HepG2 (cell line): ENCODE measurements at regions not wholly inside any gene's neighbourhood (a gene's known extent, or its start where the extent isn't known, plus 50 kb on each side); places are given as distances from the start of the nearest gene placed in this dataset.

ENCODE experiments used
- ATAC-seq: fragments of 200-7000 bp; cut with Tn5 transposase; 3 replicates; pipeline ENCODE4 v1.9.1; 2020; ENCODE audit warnings: mild to moderate bottlenecking, moderate library complexity
- BruUV-seq: library from RNA; stranded (reverse); fragments of 400-500 nt; replicated peaks from 2 replicates; lab custom pipeline; 2021; lab: Mats Ljungman, UMichigan
- CTCF ChIA-PET: fragments of 300-600 bp; formaldehyde crosslinking; extraction: SDS; loops from one replicate; lab custom pipeline; 2021; ENCODE audit warnings: low total read pairs, inconsistent platforms, low intra/inter-chr PET ratio; lab: Yijun Ruan, JAX
- POLR2A ChIA-PET: fragments of 350-600 bp; sonication (Branson Sonifier 250); formaldehyde crosslinking; loops from one replicate; lab custom pipeline; 2020; ENCODE audit warnings: antibody characterized with exemption, inconsistent platforms; lab: Yijun Ruan, JAX
- DNase-seq: peaks from one replicate; pipeline ENCODE4 v3.0.0-alpha.2; 2015; ENCODE audit warnings: low spot score
- FAIRE-seq: peaks from 3 replicates; lab custom pipeline; 2011; peaks lifted over from hg19 to GRCh38; lab: Jason Lieb, UNC
- H2AFZ ChIP-seq: one replicate; pipeline ENCODE4 v1.6.1; 2011; ENCODE audit warnings: low read length, inconsistent platforms
- H3K27ac ChIP-seq: fragments of 300-600 bp; 3 replicates; pipeline ENCODE4 v1.8.0; 2011; ENCODE audit warnings: mixed run types, mild to moderate bottlenecking, mixed read lengths, low read length, inconsistent platforms; ENCODE audit not compliant: insufficient read depth; ENCODE audit errors: extremely low read length
- H3K27me3 ChIP-seq, 2 experiments: fragments of 200-600 bp in 1 of 2; 2 replicates in 1 of 2; 3 replicates in 1 of 2; pipeline versions ENCODE4 v1.6.0 to v1.8.0; 2011; ENCODE audit warnings: low read length in 2 of 2, mild to moderate bottlenecking in 2 of 2, moderate library complexity in 2 of 2, inconsistent platforms in 1 of 2; ENCODE audit not compliant: insufficient read depth in 2 of 2, control insufficient read depth in 1 of 2
- H3K36me3 ChIP-seq, 2 experiments: fragments of 200-600 bp in 1 of 2; replicated peaks in 1 of 2; 2 replicates in 1 of 2; 3 replicates in 1 of 2; pipeline versions ENCODE4 v1.5.1 to v1.8.0; 2011; ENCODE audit warnings: low read length in 2 of 2, inconsistent platforms in 1 of 2; ENCODE audit not compliant: insufficient read depth in 2 of 2, control insufficient read depth in 1 of 2
- H3K4me1 ChIP-seq: 2 replicates; pipeline ENCODE4 v1.5.1; 2012; ENCODE audit warnings: low read length, inconsistent platforms; ENCODE audit not compliant: insufficient read depth
- H3K4me2 ChIP-seq: 2 replicates; pipeline ENCODE4 v1.6.0; 2011; ENCODE audit warnings: low read depth, low read length, inconsistent platforms
- H3K4me3 ChIP-seq, 3 experiments: fragments of 200-600 bp in 1 of 3; sonication (generic), shearing (Covaris generic) in 1 of 3; replicated peaks in 1 of 3; 2 replicates each; pipeline ENCODE4 v1.5.1; 2011 to 2016; ENCODE audit warnings: low read length in 3 of 3, inconsistent platforms in 2 of 3, low read depth in 2 of 3, mild to moderate bottlenecking in 2 of 3, control low read depth in 1 of 3, mixed read lengths in 1 of 3; ENCODE audit not compliant: insufficient read depth in 1 of 3
- H3K79me2 ChIP-seq: one replicate; pipeline ENCODE4 v1.6.1; 2011; ENCODE audit warnings: low read length, inconsistent platforms; ENCODE audit not compliant: insufficient read depth
- H3K9ac ChIP-seq: 2 replicates; pipeline ENCODE4 v1.6.0; 2011; ENCODE audit warnings: mild to moderate bottlenecking, low read depth, low read length, inconsistent platforms; ENCODE audit not compliant: insufficient read depth
- H3K9me3 ChIP-seq: 2 replicates; pipeline ENCODE4 v1.5.1; 2012; ENCODE audit warnings: mild to moderate bottlenecking, low read length
- H4K20me1 ChIP-seq: 2 replicates; pipeline ENCODE4 v1.6.0; 2011; ENCODE audit warnings: inconsistent platforms, mild to moderate bottlenecking, low read length, moderate library complexity; ENCODE audit not compliant: insufficient read depth
- HNF4A ChIP-seq: sonication (generic); formaldehyde crosslinking; IDR thresholded peaks from 2 replicates; pipeline ENCODE4 v1.4.0; 2020; ENCODE audit warnings: missing genetic modification reagents
- ISL2 ChIP-seq: sonication (generic); formaldehyde crosslinking; IDR thresholded peaks from 2 replicates; pipeline ENCODE4 v1.5.0; 2020; ENCODE audit warnings: missing genetic modification reagents
- MTF1 ChIP-seq: sonication (generic); formaldehyde crosslinking; IDR thresholded peaks from 2 replicates; pipeline ENCODE4 v1.5.0; 2020; ENCODE audit warnings: missing genetic modification reagents
- PCBP1 ChIP-seq: fragments of 200-400 bp; formaldehyde crosslinking; IDR thresholded peaks from 2 replicates; pipeline ENCODE4 v1.6.1; 2017; ENCODE audit warnings: mild to moderate bottlenecking, low read depth, low read length, borderline replicate concordance
- XRCC5 ChIP-seq: fragments of 200-400 bp; formaldehyde crosslinking; optimal IDR thresholded peaks from 2 replicates; pipeline ENCODE3; 2017; ENCODE audit warnings: mild to moderate bottlenecking, low read length
- YEATS2 ChIP-seq: sonication (generic); formaldehyde crosslinking; IDR thresholded peaks from 2 replicates; pipeline ENCODE4 v1.4.0; 2020; ENCODE audit warnings: missing genetic modification reagents, borderline replicate concordance
- ZFP62 ChIP-seq: sonication (generic); formaldehyde crosslinking; IDR thresholded peaks from 2 replicates; pipeline ENCODE4 v1.4.0; 2020; ENCODE audit warnings: missing genetic modification reagents
- ZNF460 ChIP-seq: sonication (generic); formaldehyde crosslinking; IDR thresholded peaks from 2 replicates; pipeline ENCODE4 v1.5.1; 2020; ENCODE audit warnings: missing genetic modification reagents, mild to moderate bottlenecking, borderline replicate concordance
- ZNF709 ChIP-seq: sonication (generic); formaldehyde crosslinking; IDR thresholded peaks from 2 replicates; pipeline ENCODE4 v1.5.0; 2020; ENCODE audit warnings: mild to moderate bottlenecking, missing genetic modification reagents
- ZNF782 ChIP-seq: sonication (generic); formaldehyde crosslinking; IDR thresholded peaks from 2 replicates; pipeline ENCODE4 v1.4.0; 2020; ENCODE audit warnings: missing genetic modification reagents, mild to moderate bottlenecking, borderline replicate concordance
- ZSCAN31 ChIP-seq: sonication (generic); formaldehyde crosslinking; IDR thresholded peaks from 2 replicates; pipeline ENCODE4 v1.5.0; 2020; ENCODE audit warnings: low read depth, mild to moderate bottlenecking, missing genetic modification reagents
- WGBS: methylation state at CpG from one replicate; pipeline ENCODE4 v1.1.6; 2017; ENCODE audit warnings: low lambda C conversion rate; 5-methylcytosine and 5-hydroxymethylcytosine counted together
- in situ Hi-C: cut with HindIII; loops from 2 replicates; pipeline ENCODE4 v1.10.0; 2017; ENCODE audit warnings: low pct_unique_long_range_greater_than_20kb; ENCODE audit not compliant: extremely low pct_ligation_motif_present
- intact Hi-C: fragments of 100-400 bp; cut with micrococcal nuclease; formaldehyde crosslinking; loops from one replicate; pipeline ENCODE4 v1.10.0; 2022; ENCODE audit not compliant: unreplicated experiment
- TF ChIP-seq, protein P1 (sequence below): IDR thresholded peaks from 2 replicates; pipeline ENCODE4 v1.6.1; 2016; ENCODE audit warnings: low read depth
- TF ChIP-seq, protein P2 (sequence below), 2 experiments: sonication (generic) in 1 of 2; formaldehyde crosslinking in 1 of 2; IDR thresholded peaks; 2 replicates each; pipeline versions ENCODE4 v1.5.1 to v1.6.1; 2011 to 2020; ENCODE audit warnings: borderline replicate concordance in 1 of 2, low read depth in 1 of 2, low read length in 1 of 2, mild to moderate bottlenecking in 1 of 2, missing genetic modification reagents in 1 of 2, moderate library complexity in 1 of 2
- TF ChIP-seq, protein P3 (sequence below): IDR thresholded peaks from 2 replicates; pipeline ENCODE4 v1.6.1; 2016; ENCODE audit warnings: mild to moderate bottlenecking

DNA sequence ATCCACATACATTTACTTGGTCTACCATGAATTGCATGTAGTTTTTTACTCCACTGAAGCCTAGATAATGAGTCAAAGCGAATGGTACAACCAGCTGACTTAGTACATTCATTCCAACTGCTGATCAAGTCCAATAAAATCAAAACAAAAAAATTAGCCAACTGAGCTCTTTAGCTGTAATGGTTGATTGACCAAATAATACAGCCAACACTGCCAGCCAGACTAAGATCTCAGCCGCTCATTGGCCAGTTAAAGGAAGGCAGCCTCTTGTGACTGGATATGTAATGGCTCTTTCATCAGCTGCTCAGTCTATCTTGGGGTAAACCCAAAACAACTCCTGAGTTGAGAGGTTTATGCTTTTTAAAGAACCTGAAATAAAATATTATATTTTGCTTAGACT is 204.3 kb upstream of the RSPO3 start:
- Histone ChIP-seq H3K79me2 (no peaks in the 10 kb centered on the region), H3K4me2 (no peak overlapping the region), H3K4me1 (no peaks in the 10 kb centered on the region), H3K4me3 (no peak overlapping the region), H2AFZ (no peak overlapping the region), H3K27ac (no peak overlapping the region), H3K9me3 (no peaks in the 10 kb centered on the region), H3K9ac (no peak overlapping the region), H3K36me3 (no peaks in the 10 kb centered on the region), H3K27me3 (no peaks in the 10 kb centered on the region), H4K20me1 (no peaks in the 10 kb centered on the region)
- BruUV-seq = no TSS peak
- POLR2A ChIA-PET = no interaction called here
- intact Hi-C loops = no loop called here
- FAIRE-seq (no peak), ATAC-seq (no peak), DNase-seq (no peak)
- TF ChIP-seq HNF4A (CRISPR knock-in tag) (no peak), MTF1 (CRISPR knock-in tag) (no peak), YEATS2 (CRISPR knock-in tag) (no peak), ZNF782 (CRISPR knock-in tag) (no peak), ZNF709 (CRISPR knock-in tag) (no peak)
- TF ChIP-seq, protein P1, sequence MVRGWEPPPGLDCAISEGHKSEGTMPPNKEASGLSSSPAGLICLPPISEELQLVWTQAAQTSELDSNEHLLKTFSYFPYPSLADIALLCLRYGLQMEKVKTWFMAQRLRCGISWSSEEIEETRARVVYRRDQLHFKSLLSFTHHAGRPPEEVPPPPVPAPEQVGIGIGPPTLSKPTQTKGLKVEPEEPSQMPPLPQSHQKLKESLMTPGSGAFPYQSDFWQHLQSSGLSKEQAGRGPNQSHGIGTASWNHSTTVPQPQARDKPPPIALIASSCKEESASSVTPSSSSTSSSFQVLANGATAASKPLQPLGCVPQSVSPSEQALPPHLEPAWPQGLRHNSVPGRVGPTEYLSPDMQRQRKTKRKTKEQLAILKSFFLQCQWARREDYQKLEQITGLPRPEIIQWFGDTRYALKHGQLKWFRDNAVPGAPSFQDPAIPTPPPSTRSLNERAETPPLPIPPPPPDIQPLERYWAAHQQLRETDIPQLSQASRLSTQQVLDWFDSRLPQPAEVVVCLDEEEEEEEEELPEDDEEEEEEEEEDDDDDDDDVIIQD (CRISPR knock-in tag) = no peak
- CTCF ChIA-PET = no interaction called here
- in situ Hi-C loops = no loop called here
- 35% methylated on average over 2 of the region's 2 CpGs for WGBS

DNA sequence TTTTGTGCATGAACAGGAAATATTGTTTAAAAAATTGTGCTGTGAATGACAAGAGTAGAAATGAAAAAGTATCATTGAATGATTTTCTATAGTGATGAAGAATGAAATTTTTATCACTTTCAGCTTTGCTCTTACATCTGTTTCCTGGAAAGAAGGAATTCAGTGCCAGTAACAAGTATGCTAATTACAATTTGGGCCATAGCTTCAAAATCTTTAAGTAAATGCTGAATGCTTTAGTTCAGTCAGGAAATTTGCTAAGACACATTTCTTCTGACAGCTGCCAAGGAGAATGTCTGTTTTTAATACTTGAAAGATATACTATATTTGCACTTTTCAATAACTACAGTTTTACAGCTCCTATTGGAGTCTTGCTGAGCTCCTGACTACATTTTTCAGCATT is 203.7 kb upstream of the RSPO3 start:
- no TSS peak for BruUV-seq
- in situ Hi-C loops = no loop called here
- TF ChIP-seq ISL2 (no peak), ZSCAN31 (CRISPR knock-in tag) (no peak), PCBP1 (no peak), ZFP62 (CRISPR knock-in tag) (no peak), ZNF460 (no peak), XRCC5 (no peak)
- TF ChIP-seq, protein P2, sequence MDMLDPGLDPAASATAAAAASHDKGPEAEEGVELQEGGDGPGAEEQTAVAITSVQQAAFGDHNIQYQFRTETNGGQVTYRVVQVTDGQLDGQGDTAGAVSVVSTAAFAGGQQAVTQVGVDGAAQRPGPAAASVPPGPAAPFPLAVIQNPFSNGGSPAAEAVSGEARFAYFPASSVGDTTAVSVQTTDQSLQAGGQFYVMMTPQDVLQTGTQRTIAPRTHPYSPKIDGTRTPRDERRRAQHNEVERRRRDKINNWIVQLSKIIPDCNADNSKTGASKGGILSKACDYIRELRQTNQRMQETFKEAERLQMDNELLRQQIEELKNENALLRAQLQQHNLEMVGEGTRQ (IDR thresholded peaks at IDR 0.05; ENCODE audit: low read depth, low read length) = no peak
- TF ChIP-seq, protein P2 (CRISPR knock-in tag; IDR thresholded peaks at IDR 0.05; ENCODE audit: borderline replicate concordance) = no peak
- TF ChIP-seq, protein P3, sequence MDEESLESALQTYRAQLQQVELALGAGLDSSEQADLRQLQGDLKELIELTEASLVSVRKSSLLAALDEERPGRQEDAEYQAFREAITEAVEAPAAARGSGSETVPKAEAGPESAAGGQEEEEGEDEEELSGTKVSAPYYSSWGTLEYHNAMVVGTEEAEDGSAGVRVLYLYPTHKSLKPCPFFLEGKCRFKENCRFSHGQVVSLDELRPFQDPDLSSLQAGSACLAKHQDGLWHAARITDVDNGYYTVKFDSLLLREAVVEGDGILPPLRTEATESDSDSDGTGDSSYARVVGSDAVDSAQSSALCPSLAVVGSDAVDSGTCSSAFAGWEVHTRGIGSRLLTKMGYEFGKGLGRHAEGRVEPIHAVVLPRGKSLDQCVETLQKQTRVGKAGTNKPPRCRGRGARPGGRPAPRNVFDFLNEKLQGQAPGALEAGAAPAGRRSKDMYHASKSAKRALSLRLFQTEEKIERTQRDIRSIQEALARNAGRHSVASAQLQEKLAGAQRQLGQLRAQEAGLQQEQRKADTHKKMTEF (CRISPR knock-in tag) = no peak
- Histone ChIP-seq H3K4me1 (no peaks in the 10 kb centered on the region), H3K4me3 (no peak overlapping the region), H3K9me3 (no peaks in the 10 kb centered on the region), H3K79me2 (no peaks in the 10 kb centered on the region), H2AFZ (no peak overlapping the region), H3K9ac (no peak overlapping the region), H3K27me3 (no peaks in the 10 kb centered on the region), H3K27ac (no peak overlapping the region), H3K36me3 (no peaks in the 10 kb centered on the region), H3K4me2 (no peak overlapping the region), H4K20me1 (no peaks in the 10 kb centered on the region)
- no peak for FAIRE-seq
- ATAC-seq = no peak
- ChIA-PET POLR2A (no interaction called here), CTCF (no interaction called here)
- intact Hi-C loops = no loop called here
- DNase-seq = no peak
